ENCODE measurements at regions not wholly inside any gene's neighbourhood (a gene's known extent, or its start where the extent isn't known, plus 50 kb on each side); places are given as distances from the start of the nearest gene placed in this dataset.

- DNase-seq (ENCODE audit: low spot score), result no peak
These were observed 220.5 kb upstream of the B3GAT1 start for GRCh38 chr11:134632347-134633119.

More at GRCh38 chr11:134632347-134633119, 220.5 kb upstream of the B3GAT1 start:
- CTCF ChIA-PET (ENCODE audit: low intra/inter-chr PET ratio, low total read pairs), result no interaction called here
- Histone ChIP-seq H3K4me3 (replicated peaks in 1 of 3; ENCODE audit: insufficient read depth in 1 of 3, low read depth in 2 of 3, low read length in 3 of 3) (no peak overlapping the region), H3K27ac (ENCODE audit: extremely low read length, insufficient read depth, low read length) (no peak overlapping the region), H4K20me1 (ENCODE audit: insufficient read depth, low read length) (no peaks in the 10 kb centered on the region), H2AFZ (ENCODE audit: low read length) (no peak overlapping the region), H3K9me3 (ENCODE audit: low read length) (no peaks in the 10 kb centered on the region), H3K4me2 (ENCODE audit: low read depth, low read length) (no peak overlapping the region), H3K36me3 (replicated peaks in 1 of 2; ENCODE audit: control insufficient read depth in 1 of 2, insufficient read depth in 2 of 2, low read length in 2 of 2) (no peaks in the 10 kb centered on the region), H3K4me1 (ENCODE audit: insufficient read depth, low read length) (no peaks in the 10 kb centered on the region), H3K79me2 (ENCODE audit: insufficient read depth, low read length) (no peaks in the 10 kb centered on the region), H3K27me3 (ENCODE audit: control insufficient read depth in 1 of 2, insufficient read depth in 2 of 2, low read length in 2 of 2) (peaks cover 4 to 32% of the 10 kb centered on the region in 2 experiments; a peak in 3 of 5 replicates), H3K9ac (ENCODE audit: insufficient read depth, low read depth, low read length) (no peak overlapping the region)
- intact Hi-C loops (cut with micrococcal nuclease; ENCODE audit: unreplicated experiment), result no loop called here
- WGBS (ENCODE audit: low lambda C conversion rate), result 14% methylated on average over 12 of the region's 16 CpGs
- TF ChIP-seq ZNF776 (CRISPR knock-in tag; IDR thresholded peaks at IDR 0.05) (no peak), ZNF7 (CRISPR knock-in tag; IDR thresholded peaks at IDR 0.05) (no peak), TFE3 (CRISPR knock-in tag; IDR thresholded peaks at IDR 0.05) (no peak), HES4 (CRISPR knock-in tag; IDR thresholded peaks at IDR 0.05; ENCODE audit: borderline replicate concordance) (no peak), MLLT10 (CRISPR knock-in tag; IDR thresholded peaks at IDR 0.05) (no peak), SNAPC4 (CRISPR knock-in tag; IDR thresholded peaks at IDR 0.05) (no peak), GPN1 (CRISPR knock-in tag; IDR thresholded peaks at IDR 0.05; ENCODE audit: borderline replicate concordance) (no peak), SCMH1 (CRISPR knock-in tag; IDR thresholded peaks at IDR 0.05; ENCODE audit: borderline replicate concordance) (no peak), CHD2 (IDR thresholded peaks at IDR 0.05; ENCODE audit: low read depth, low read length) (no peak), ZNF484 (CRISPR knock-in tag; IDR thresholded peaks at IDR 0.05; ENCODE audit: borderline replicate concordance, low read depth) (no peak), ZNF550 (CRISPR knock-in tag; IDR thresholded peaks at IDR 0.05; ENCODE audit: borderline replicate concordance) (no peak), RBFOX2 (IDR thresholded peaks at IDR 0.05; ENCODE audit: low read depth, low read length) (no peak)
- FAIRE-seq, result no peak
- no TSS peak for BruUV-seq (replicated peaks)
- in situ Hi-C loops (cut with HindIII; ENCODE audit: extremely low pct_ligation_motif_present, low pct_unique_long_range_greater_than_20kb), result no loop called here
- no peak for ATAC-seq
- POLR2A ChIA-PET, result no interaction called here
